ENCODE measurements at regions not wholly inside any gene's neighbourhood (a gene's known extent, or its start where the extent isn't known, plus 50 kb on each side); places are given as distances from the start of the nearest gene placed in this dataset.

GRCh38 chr13:24080134-24080533 lies 80.4 kb upstream of the SPATA13 start:
- TF ChIP-seq CTCF (IDR thresholded peaks at IDR 0.05; ENCODE audit: low read length) = no peak
- TF ChIP-seq EZH2phosphoT487 (IDR thresholded peaks at IDR 0.05; ENCODE audit: low read length) = no peak

All from MM.1S (cell line).